H9 (cell line): ENCODE measurements at regions not wholly inside any gene's neighbourhood (a gene's known extent, or its start where the extent isn't known, plus 50 kb on each side); places are given as distances from the start of the nearest gene placed in this dataset.

ENCODE experiments used
- DNase-seq: peaks from one replicate; pipeline ENCODE4 v3.0.0-alpha.2; 2017
- H2AFZ ChIP-seq: one replicate; pipeline ENCODE4 v1.6.1; 2013; ENCODE audit warnings: mild to moderate bottlenecking, low read length, control low read depth, moderate library complexity
- H2AK5ac ChIP-seq: 2 replicates; pipeline ENCODE4 v1.6.1; 2013; ENCODE audit warnings: low read length, control low read depth, mixed read lengths; ENCODE audit not compliant: insufficient read length
- H2BK120ac ChIP-seq: one replicate; pipeline ENCODE4 v1.6.1; 2013; ENCODE audit warnings: low read depth, mild to moderate bottlenecking, low read length, control low read depth, inconsistent platforms; ENCODE audit not compliant: poor library complexity, severe bottlenecking
- H2BK12ac ChIP-seq: 2 replicates; pipeline ENCODE4 v1.6.1; 2013; ENCODE audit warnings: low read length, control low read depth, mixed read lengths, low read depth; ENCODE audit not compliant: insufficient read length
- H2BK15ac ChIP-seq: 2 replicates; pipeline ENCODE4 v1.6.1; 2013; ENCODE audit warnings: low read depth, low read length, control low read depth
- H2BK20ac ChIP-seq: one replicate; pipeline ENCODE4 v1.6.1; 2013; ENCODE audit warnings: low read depth, mild to moderate bottlenecking, low read length, control low read depth, inconsistent platforms; ENCODE audit not compliant: poor library complexity, severe bottlenecking
- H2BK5ac ChIP-seq: 2 replicates; pipeline ENCODE4 v1.6.1; 2013; ENCODE audit warnings: low read length, control low read depth, mixed read lengths; ENCODE audit not compliant: insufficient read length
- H3K14ac ChIP-seq: 2 replicates; pipeline ENCODE4 v1.6.1; 2013; ENCODE audit warnings: low read length, control low read depth; ENCODE audit not compliant: insufficient read depth
- H3K18ac ChIP-seq: 2 replicates; pipeline ENCODE4 v1.6.1; 2013; ENCODE audit warnings: low read depth, mild to moderate bottlenecking, mixed read lengths, low read length, control low read depth; ENCODE audit not compliant: insufficient read length
- H3K23ac ChIP-seq: 2 replicates; pipeline ENCODE4 v1.6.1; 2013; ENCODE audit warnings: low read length, control low read depth, mixed read lengths, low read depth; ENCODE audit not compliant: insufficient read length
- H3K23me2 ChIP-seq: 2 replicates; pipeline ENCODE4 v1.6.1; 2013; ENCODE audit warnings: low read depth, mild to moderate bottlenecking, mixed read lengths, low read length, control low read depth; ENCODE audit not compliant: insufficient read length, poor library complexity, severe bottlenecking
- H3K27ac ChIP-seq: 2 replicates; pipeline ENCODE4 v1.5.1; 2013; ENCODE audit warnings: low read length, control low read depth, mixed read lengths, low read depth; ENCODE audit not compliant: insufficient read length
- H3K27me3 ChIP-seq: 2 replicates; pipeline ENCODE4 v1.6.1; 2013; ENCODE audit warnings: low read length, control low read depth, inconsistent platforms; ENCODE audit not compliant: insufficient read depth
- H3K4ac ChIP-seq: 2 replicates; pipeline ENCODE4 v1.6.1; 2013; ENCODE audit warnings: low read depth, mild to moderate bottlenecking, control low read depth, inconsistent platforms, low read length, moderate library complexity
- H3K4me1 ChIP-seq: 2 replicates; pipeline ENCODE4 v1.6.1; 2013; ENCODE audit warnings: low read length, control low read depth, inconsistent platforms; ENCODE audit not compliant: insufficient read depth
- H3K4me2 ChIP-seq: 2 replicates; pipeline ENCODE4 v1.6.1; 2013; ENCODE audit warnings: low read length, control low read depth, mixed read lengths; ENCODE audit not compliant: insufficient read length, insufficient read depth
- H3K56ac ChIP-seq: 2 replicates; pipeline ENCODE4 v1.6.1; 2013; ENCODE audit warnings: low read depth, mild to moderate bottlenecking, mixed read lengths, low read length, control low read depth; ENCODE audit not compliant: insufficient read length
- H3K79me1 ChIP-seq: 2 replicates; pipeline ENCODE4 v1.6.1; 2013; ENCODE audit warnings: low read depth, mild to moderate bottlenecking, moderate library complexity, low read length, control low read depth, inconsistent platforms; ENCODE audit not compliant: insufficient read depth, poor library complexity, severe bottlenecking
- H3K79me2 ChIP-seq: 2 replicates; pipeline ENCODE4 v1.6.1; 2013; ENCODE audit warnings: low read length, control low read depth, inconsistent platforms; ENCODE audit not compliant: insufficient read depth
- H3K9ac ChIP-seq: 2 replicates; pipeline ENCODE4 v1.6.1; 2013; ENCODE audit warnings: low read length, control low read depth, mixed read lengths; ENCODE audit not compliant: insufficient read length; ENCODE audit errors: extremely low read depth
- H3K9me3 ChIP-seq: one replicate; pipeline ENCODE4 v1.6.1; 2013; ENCODE audit warnings: low read depth, low read length, inconsistent platforms; ENCODE audit not compliant: control insufficient read depth
- H3T11ph ChIP-seq: one replicate; pipeline ENCODE4 v1.6.1; 2013; ENCODE audit warnings: mild to moderate bottlenecking, low read length, control low read depth, inconsistent platforms
- H4K20me1 ChIP-seq: one replicate; pipeline ENCODE4 v1.6.1; 2013; ENCODE audit not compliant: control insufficient read depth, insufficient read length, insufficient read depth
- H4K5ac ChIP-seq: 2 replicates; pipeline ENCODE4 v1.6.1; 2013; ENCODE audit warnings: low read depth, mild to moderate bottlenecking, mixed read lengths, low read length, control low read depth; ENCODE audit not compliant: insufficient read length
- H4K8ac ChIP-seq: replicated peaks from 2 replicates; pipeline ENCODE4 v1.6.1; 2013; ENCODE audit warnings: low read length, control low read depth, mixed read lengths, low read depth; ENCODE audit not compliant: insufficient read length
- H4K91ac ChIP-seq: 2 replicates; pipeline ENCODE4 v1.6.1; 2013; ENCODE audit warnings: low read depth, mild to moderate bottlenecking, moderate library complexity, mixed read lengths, low read length, control low read depth; ENCODE audit not compliant: insufficient read length
- H3K27ac Mint-ChIP-seq, 3 experiments: 2 replicates in 2 of 3; 3 replicates in 1 of 3; pipeline ENCODE4 v1.8.0; 2020 to 2021; ENCODE audit warnings: mixed read lengths in 3 of 3, mild to moderate bottlenecking in 1 of 3, moderate library complexity in 1 of 3
- H3K27me3 Mint-ChIP-seq: 2 replicates; pipeline ENCODE4 v1.8.0; 2021; ENCODE audit warnings: low read depth, mild to moderate bottlenecking, moderate library complexity, mixed read lengths
- H3K36me3 Mint-ChIP-seq, 3 experiments: 2 replicates in 2 of 3; 3 replicates in 1 of 3; pipeline ENCODE4 v1.8.0; 2020 to 2021; ENCODE audit warnings: low read depth in 3 of 3, mixed read lengths in 3 of 3; ENCODE audit not compliant: insufficient read depth in 1 of 3
- H3K4me1 Mint-ChIP-seq, 2 experiments: 2 replicates each; pipeline ENCODE4 v1.8.0; 2020; ENCODE audit warnings: mixed read lengths in 2 of 2
- H3K4me3 Mint-ChIP-seq, 2 experiments: 2 replicates in 1 of 2; 3 replicates in 1 of 2; pipeline ENCODE4 v1.8.0; 2020 to 2021; ENCODE audit warnings: mild to moderate bottlenecking in 2 of 2, mixed read lengths in 2 of 2, moderate library complexity in 1 of 2
- H3K9me3 Mint-ChIP-seq, 2 experiments: 2 replicates in 1 of 2; 3 replicates in 1 of 2; pipeline ENCODE4 v1.8.0; 2020; ENCODE audit warnings: mild to moderate bottlenecking in 2 of 2, mixed read lengths in 2 of 2, moderate library complexity in 1 of 2
- CTCF ChIP-seq: fragments of 200-600 bp; sonication (generic); conservative IDR thresholded peaks from 3 replicates; pipeline ENCODE4 v1.8.0; 2021; ENCODE audit warnings: antibody characterized with exemption, mild to moderate bottlenecking
- WGBS: extraction: QIAGEN DNeasy Blood & Tissue Kit; methylation state at CpG from one replicate; pipeline ENCODE4 v1.1.7; 2013; ENCODE audit warnings: missing lambda C conversion rate, low lambda C conversion rate, mixed read lengths; ENCODE audit not compliant: insufficient read length; ENCODE audit errors: extremely low coverage; 5-methylcytosine and 5-hydroxymethylcytosine counted together

- no peak for DNase-seq
- Histone ChIP-seq H4K91ac (no peak overlapping the region), H3K23ac (no peak overlapping the region), H3K4me1 (no peaks in the 10 kb centered on the region), H2AK5ac (no peak overlapping the region), H3K4ac (no peak overlapping the region), H4K5ac (no peak overlapping the region), H3K56ac (no peak overlapping the region), H4K8ac (no peak overlapping the region), H3K79me2 (no peaks in the 10 kb centered on the region), H2BK12ac (no peak overlapping the region), H2BK5ac (no peak overlapping the region), H2BK120ac (no peak overlapping the region), H2AFZ (no peak overlapping the region), H3K18ac (no peak overlapping the region), H3K23me2 (no peaks in the 10 kb centered on the region), H3K79me1 (no peaks in the 10 kb centered on the region), H3T11ph (no peak overlapping the region), H3K14ac (no peak overlapping the region), H2BK20ac (no peak overlapping the region), H3K27ac (no peak overlapping the region), H3K9ac (no peak overlapping the region), H4K20me1 (no peaks in the 10 kb centered on the region), H3K4me2 (no peak overlapping the region), H3K9me3 (no peaks in the 10 kb centered on the region), H2BK15ac (no peak overlapping the region), H3K27me3 (no peaks in the 10 kb centered on the region)
- Mint-ChIP-seq H3K27ac (no peak overlapping the region), H3K36me3 (no peaks in the 10 kb centered on the region; a peak in 1 of 7 replicates), H3K4me3 (no peak overlapping the region), H3K27me3 (no peaks in the 10 kb centered on the region), H3K9me3 (no peaks in the 10 kb centered on the region), H3K4me1 (no peaks in the 10 kb centered on the region)
- WGBS: no CpG with 5 or more reads among the region's 4 CpGs
- no peak for TF ChIP-seq CTCF
Measured at GRCh38 chr7:52752891-52753290, 282.5 kb upstream of the POM121L12 start.
